Hepatocyte (in vitro differentiated cells): ENCODE measurements at regions not wholly inside any gene's neighbourhood (a gene's known extent, or its start where the extent isn't known, plus 50 kb on each side); places are given as distances from the start of the nearest gene placed in this dataset.

Experiments used
- EZH2 ChIP-seq: fragments of 200-600 bp; sonication (generic); IDR thresholded peaks from 2 replicates; pipeline ENCODE4 v1.6.1; 2016; ENCODE audit warnings: antibody characterized with exemption, mild to moderate bottlenecking, borderline replicate concordance
- EZH2phosphoT487 ChIP-seq: fragments of 200-600 bp; sonication (generic); IDR thresholded peaks from one replicate; pipeline ENCODE4 v1.6.1; 2018; ENCODE audit warnings: antibody characterized with exemption, mild to moderate bottlenecking, low read depth, moderate library complexity; ENCODE audit not compliant: unreplicated experiment, severe bottlenecking
- TF ChIP-seq, protein P1 (sequence below): fragments of 200-600 bp; sonication (generic); IDR thresholded peaks from 2 replicates; pipeline ENCODE4 v1.5.1; 2016; ENCODE audit warnings: antibody characterized with exemption, mild to moderate bottlenecking; ENCODE audit not compliant: poor library complexity

DNA sequence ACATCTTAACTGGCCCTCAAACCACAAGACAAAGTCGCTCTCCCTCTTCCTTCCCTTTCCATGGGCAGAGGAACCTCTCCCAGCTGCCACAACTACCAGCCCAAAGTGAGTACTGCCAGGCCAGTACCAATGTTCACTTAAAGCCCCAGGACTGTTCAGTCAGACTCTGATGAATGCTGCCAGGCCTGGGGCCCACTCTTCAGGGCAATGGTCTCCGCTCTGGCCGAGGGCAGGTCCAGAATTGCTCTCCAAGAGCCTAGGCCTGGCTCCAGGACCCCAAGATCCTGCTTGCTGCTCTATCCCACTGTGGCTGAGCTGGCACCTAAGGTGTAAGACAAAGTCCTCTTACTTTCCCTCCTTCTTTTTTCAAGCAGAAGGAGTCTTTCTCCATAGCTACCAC, 790.9 kb downstream of the KLHL13 start:
- TF ChIP-seq, protein P1, sequence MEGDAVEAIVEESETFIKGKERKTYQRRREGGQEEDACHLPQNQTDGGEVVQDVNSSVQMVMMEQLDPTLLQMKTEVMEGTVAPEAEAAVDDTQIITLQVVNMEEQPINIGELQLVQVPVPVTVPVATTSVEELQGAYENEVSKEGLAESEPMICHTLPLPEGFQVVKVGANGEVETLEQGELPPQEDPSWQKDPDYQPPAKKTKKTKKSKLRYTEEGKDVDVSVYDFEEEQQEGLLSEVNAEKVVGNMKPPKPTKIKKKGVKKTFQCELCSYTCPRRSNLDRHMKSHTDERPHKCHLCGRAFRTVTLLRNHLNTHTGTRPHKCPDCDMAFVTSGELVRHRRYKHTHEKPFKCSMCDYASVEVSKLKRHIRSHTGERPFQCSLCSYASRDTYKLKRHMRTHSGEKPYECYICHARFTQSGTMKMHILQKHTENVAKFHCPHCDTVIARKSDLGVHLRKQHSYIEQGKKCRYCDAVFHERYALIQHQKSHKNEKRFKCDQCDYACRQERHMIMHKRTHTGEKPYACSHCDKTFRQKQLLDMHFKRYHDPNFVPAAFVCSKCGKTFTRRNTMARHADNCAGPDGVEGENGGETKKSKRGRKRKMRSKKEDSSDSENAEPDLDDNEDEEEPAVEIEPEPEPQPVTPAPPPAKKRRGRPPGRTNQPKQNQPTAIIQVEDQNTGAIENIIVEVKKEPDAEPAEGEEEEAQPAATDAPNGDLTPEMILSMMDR = no peak
- no peak for TF ChIP-seq EZH2
- TF ChIP-seq EZH2phosphoT487 = no peak
